Panc1 (cell line): ENCODE measurements at regions not wholly inside any gene's neighbourhood (a gene's known extent, or its start where the extent isn't known, plus 50 kb on each side); places are given as distances from the start of the nearest gene placed in this dataset.

Experiments
- ATAC-seq: fragments of 200-7000 bp; cut with Tn5 transposase; 2 replicates; pipeline ENCODE4 v1.9.1; 2020; ENCODE audit warnings: mild to moderate bottlenecking, moderate library complexity
- BruUV-seq: library from RNA; stranded (reverse); fragments of 400-500 nt; replicated peaks from 2 replicates; lab custom pipeline; 2021; lab: Mats Ljungman, UMichigan
- CTCF ChIA-PET: fragments of 300-600 bp; sonication (Branson Sonifier 250); formaldehyde crosslinking; loops from one replicate; lab custom pipeline; 2022; ENCODE audit warnings: antibody characterized with exemption; lab: Charles Lee
- POLR2A ChIA-PET: fragments of 300-600 bp; sonication (Branson Sonifier 250); formaldehyde crosslinking; loops from one replicate; lab custom pipeline; 2022; ENCODE audit warnings: antibody characterized with exemption; lab: Charles Lee
- DNase-seq: peaks from one replicate; pipeline ENCODE4 v3.0.0-alpha.2; 2010; ENCODE audit warnings: low read depth, low spot score
- H3K27ac ChIP-seq: 2 replicates; pipeline ENCODE4 v1.5.1; 2011; ENCODE audit warnings: mild to moderate bottlenecking, low read length, inconsistent platforms
- H3K27me3 ChIP-seq: fragments of 200-500 bp; sonication (Bioruptor generic); 2 replicates; pipeline ENCODE4 v1.6.0; 2014; ENCODE audit warnings: low read length, inconsistent platforms; ENCODE audit not compliant: control insufficient read depth, insufficient read depth
- H3K36me3 ChIP-seq: fragments of 200-500 bp; sonication (Bioruptor generic); 2 replicates; pipeline ENCODE4 v1.5.1; 2014; ENCODE audit warnings: inconsistent platforms, mild to moderate bottlenecking, low read length, moderate library complexity; ENCODE audit not compliant: control insufficient read depth, insufficient read depth
- H3K4me1 ChIP-seq: 2 replicates; pipeline ENCODE4 v1.5.1; 2011; ENCODE audit warnings: inconsistent platforms, mild to moderate bottlenecking, low read length, moderate library complexity; ENCODE audit not compliant: control insufficient read depth, insufficient read depth
- H3K4me3 ChIP-seq, 2 experiments: 2 replicates each; pipeline ENCODE4 v1.5.1; 2011 to 2012; ENCODE audit warnings: low read depth in 2 of 2, low read length in 2 of 2, mild to moderate bottlenecking in 2 of 2, inconsistent platforms in 1 of 2, moderate library complexity in 1 of 2
- H3K9me3 ChIP-seq: fragments of 200-500 bp; sonication (Bioruptor generic); 2 replicates; pipeline ENCODE4 v1.5.1; 2014; ENCODE audit warnings: low read depth, mild to moderate bottlenecking, inconsistent platforms, low read length, moderate library complexity; ENCODE audit not compliant: control insufficient read depth, insufficient read depth
- POLR2AphosphoS5 ChIP-seq: IDR thresholded peaks from 2 replicates; pipeline ENCODE4 v1.6.1; 2012; ENCODE audit warnings: mild to moderate bottlenecking, low read depth, low read length, moderate library complexity
- SIN3A ChIP-seq: IDR thresholded peaks from 2 replicates; pipeline ENCODE4 v1.6.1; 2012; ENCODE audit warnings: low read depth, mild to moderate bottlenecking, low read length, moderate library complexity, borderline replicate concordance; ENCODE audit not compliant: insufficient read depth
- TCF7L2 ChIP-seq: IDR thresholded peaks from 2 replicates; pipeline ENCODE4 v1.6.1; 2011; ENCODE audit warnings: mild to moderate bottlenecking, low read depth, low read length, inconsistent platforms
- in situ Hi-C: cut with HindIII; loops from 2 replicates; pipeline ENCODE4 v1.10.0; 2016; ENCODE audit warnings: low sequenced_read_pairs, low pct_unique_long_range_greater_than_20kb
- intact Hi-C: fragments of 100-400 bp; cut with micrococcal nuclease; formaldehyde crosslinking; loops from one replicate; pipeline ENCODE4 v1.10.0; 2022; ENCODE audit not compliant: unreplicated experiment
- TF ChIP-seq, protein P1 (sequence below), 2 experiments: IDR thresholded peaks; 2 replicates each; pipeline ENCODE4 v1.6.1; 2011 to 2012; ENCODE audit warnings: low read depth in 2 of 2, control low read depth in 1 of 2, low read length in 1 of 2, mild to moderate bottlenecking in 1 of 2, moderate library complexity in 1 of 2; ENCODE audit not compliant: insufficient read depth in 1 of 2
- TF ChIP-seq, protein P2 (sequence below): fragments of 450-650 bp; IDR thresholded peaks from 2 replicates; pipeline ENCODE4 v1.5.1; 2017; ENCODE audit warnings: mild to moderate bottlenecking

DNA sequence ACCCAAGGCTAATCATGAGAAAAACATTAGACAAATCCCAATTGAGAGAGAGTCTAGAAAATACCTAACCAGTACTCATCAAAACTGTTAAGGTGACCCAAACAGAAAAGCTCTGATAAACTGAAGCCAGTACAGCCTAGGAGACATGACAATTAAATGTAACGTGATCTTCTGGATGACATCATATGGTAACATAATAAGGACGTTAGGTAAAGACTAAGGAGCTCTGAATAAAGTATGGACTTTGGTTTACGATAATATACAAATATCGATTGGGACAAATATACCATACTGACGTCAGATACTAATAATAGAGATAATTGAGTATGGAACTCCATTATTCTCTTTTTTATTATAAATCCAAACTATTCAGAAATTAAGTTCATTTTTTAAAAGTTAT lies 561.1 kb upstream of the STEAP1 start:
- H3K36me3 ChIP-seq, result no peaks in the 10 kb centered on the region; the same call in 1 of the 2 replicates
- H3K9me3 ChIP-seq, result no peaks in the 10 kb centered on the region
- no peak overlapping the region for H3K4me3 ChIP-seq
- ChIA-PET POLR2A (no interaction called here), CTCF (no interaction called here)
- BruUV-seq, result no TSS peak
- no peak for TF ChIP-seq SIN3A
- TF ChIP-seq, protein P1, sequence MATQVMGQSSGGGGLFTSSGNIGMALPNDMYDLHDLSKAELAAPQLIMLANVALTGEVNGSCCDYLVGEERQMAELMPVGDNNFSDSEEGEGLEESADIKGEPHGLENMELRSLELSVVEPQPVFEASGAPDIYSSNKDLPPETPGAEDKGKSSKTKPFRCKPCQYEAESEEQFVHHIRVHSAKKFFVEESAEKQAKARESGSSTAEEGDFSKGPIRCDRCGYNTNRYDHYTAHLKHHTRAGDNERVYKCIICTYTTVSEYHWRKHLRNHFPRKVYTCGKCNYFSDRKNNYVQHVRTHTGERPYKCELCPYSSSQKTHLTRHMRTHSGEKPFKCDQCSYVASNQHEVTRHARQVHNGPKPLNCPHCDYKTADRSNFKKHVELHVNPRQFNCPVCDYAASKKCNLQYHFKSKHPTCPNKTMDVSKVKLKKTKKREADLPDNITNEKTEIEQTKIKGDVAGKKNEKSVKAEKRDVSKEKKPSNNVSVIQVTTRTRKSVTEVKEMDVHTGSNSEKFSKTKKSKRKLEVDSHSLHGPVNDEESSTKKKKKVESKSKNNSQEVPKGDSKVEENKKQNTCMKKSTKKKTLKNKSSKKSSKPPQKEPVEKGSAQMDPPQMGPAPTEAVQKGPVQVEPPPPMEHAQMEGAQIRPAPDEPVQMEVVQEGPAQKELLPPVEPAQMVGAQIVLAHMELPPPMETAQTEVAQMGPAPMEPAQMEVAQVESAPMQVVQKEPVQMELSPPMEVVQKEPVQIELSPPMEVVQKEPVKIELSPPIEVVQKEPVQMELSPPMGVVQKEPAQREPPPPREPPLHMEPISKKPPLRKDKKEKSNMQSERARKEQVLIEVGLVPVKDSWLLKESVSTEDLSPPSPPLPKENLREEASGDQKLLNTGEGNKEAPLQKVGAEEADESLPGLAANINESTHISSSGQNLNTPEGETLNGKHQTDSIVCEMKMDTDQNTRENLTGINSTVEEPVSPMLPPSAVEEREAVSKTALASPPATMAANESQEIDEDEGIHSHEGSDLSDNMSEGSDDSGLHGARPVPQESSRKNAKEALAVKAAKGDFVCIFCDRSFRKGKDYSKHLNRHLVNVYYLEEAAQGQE (IDR thresholded peaks at IDR 0.05; ENCODE audit: insufficient read depth in 1 of 2, low read depth in 2 of 2, low read length in 1 of 2), result no peak
- no peak for TF ChIP-seq POLR2AphosphoS5
- TF ChIP-seq TCF7L2, result no peak
- TF ChIP-seq, protein P2, sequence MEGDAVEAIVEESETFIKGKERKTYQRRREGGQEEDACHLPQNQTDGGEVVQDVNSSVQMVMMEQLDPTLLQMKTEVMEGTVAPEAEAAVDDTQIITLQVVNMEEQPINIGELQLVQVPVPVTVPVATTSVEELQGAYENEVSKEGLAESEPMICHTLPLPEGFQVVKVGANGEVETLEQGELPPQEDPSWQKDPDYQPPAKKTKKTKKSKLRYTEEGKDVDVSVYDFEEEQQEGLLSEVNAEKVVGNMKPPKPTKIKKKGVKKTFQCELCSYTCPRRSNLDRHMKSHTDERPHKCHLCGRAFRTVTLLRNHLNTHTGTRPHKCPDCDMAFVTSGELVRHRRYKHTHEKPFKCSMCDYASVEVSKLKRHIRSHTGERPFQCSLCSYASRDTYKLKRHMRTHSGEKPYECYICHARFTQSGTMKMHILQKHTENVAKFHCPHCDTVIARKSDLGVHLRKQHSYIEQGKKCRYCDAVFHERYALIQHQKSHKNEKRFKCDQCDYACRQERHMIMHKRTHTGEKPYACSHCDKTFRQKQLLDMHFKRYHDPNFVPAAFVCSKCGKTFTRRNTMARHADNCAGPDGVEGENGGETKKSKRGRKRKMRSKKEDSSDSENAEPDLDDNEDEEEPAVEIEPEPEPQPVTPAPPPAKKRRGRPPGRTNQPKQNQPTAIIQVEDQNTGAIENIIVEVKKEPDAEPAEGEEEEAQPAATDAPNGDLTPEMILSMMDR, result no peak
- intact Hi-C loops (no loop called here), in situ Hi-C loops (no loop called here)
- DNase-seq (no peak), ATAC-seq (no peak)
- H3K27ac ChIP-seq, result no peak overlapping the region
- no peaks in the 10 kb centered on the region for H3K4me1 ChIP-seq
- no peaks in the 10 kb centered on the region for H3K27me3 ChIP-seq

DNA sequence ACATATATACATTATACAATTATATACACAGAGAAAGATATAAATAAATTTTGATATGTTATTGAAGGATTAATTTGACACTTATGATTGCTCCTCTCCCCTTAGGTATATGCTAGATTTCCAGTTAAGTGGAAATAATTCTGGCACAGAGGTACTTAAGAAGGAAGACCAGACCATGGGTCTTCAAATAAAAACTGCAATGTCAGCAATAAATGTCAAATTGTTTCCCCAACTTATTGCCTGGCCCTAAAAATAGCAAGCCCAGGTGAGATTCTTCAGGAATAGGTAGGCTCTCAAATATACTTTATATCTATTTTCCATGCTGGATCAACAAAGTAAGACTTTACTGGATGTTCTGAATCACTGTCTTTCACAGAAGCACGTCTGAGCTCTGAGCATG lies 551.3 kb upstream of the STEAP1 start:
- Histone ChIP-seq H3K27me3 (no peaks in the 10 kb centered on the region), H3K4me3 (no peak overlapping the region), H3K36me3 (no peaks in the 10 kb centered on the region), H3K27ac (no peak overlapping the region), H3K4me1 (no peaks in the 10 kb centered on the region), H3K9me3 (0 out of 2 replicates have a peak, but pooled peaks cover 3% of the 10 kb centered on the region)
- ChIA-PET CTCF (no interaction called here), POLR2A (no interaction called here)
- DNase-seq (no peak), ATAC-seq (no peak)
- in situ Hi-C loops (no loop called here), intact Hi-C loops (no loop called here)
- no TSS peak for BruUV-seq
- TF ChIP-seq POLR2AphosphoS5 (no peak), TCF7L2 (no peak), SIN3A (no peak)
- TF ChIP-seq, protein P2, result no peak
- TF ChIP-seq, protein P1 (IDR thresholded peaks at IDR 0.05; ENCODE audit: insufficient read depth in 1 of 2, low read depth in 2 of 2, low read length in 1 of 2), result no peak
